PFSK-1 (cell line): ENCODE measurements at regions not wholly inside any gene's neighbourhood (a gene's known extent, or its start where the extent isn't known, plus 50 kb on each side); places are given as distances from the start of the nearest gene placed in this dataset.

Source experiments
- POLR2AphosphoS5 ChIP-seq: IDR thresholded peaks from 2 replicates; pipeline ENCODE4 v1.6.1; 2012; ENCODE audit warnings: low read depth, mild to moderate bottlenecking, control low read depth, low read length, moderate library complexity
- SIN3A ChIP-seq: IDR thresholded peaks from 2 replicates; pipeline ENCODE4 v1.6.1; 2012; ENCODE audit warnings: mild to moderate bottlenecking, low read length, moderate library complexity, borderline replicate concordance; ENCODE audit not compliant: insufficient read depth
- TAF1 ChIP-seq: IDR thresholded peaks from 2 replicates; pipeline ENCODE4 v1.6.1; 2012; ENCODE audit warnings: low read length, control low read depth, borderline replicate concordance; ENCODE audit not compliant: insufficient read depth
- TF ChIP-seq, protein P1 (sequence below), 2 experiments: IDR thresholded peaks; 2 replicates each; pipeline versions ENCODE4 v1.6.1 to v1.8.0; 2011 to 2012; ENCODE audit warnings: low read depth in 2 of 2, low read length in 2 of 2, control low read depth in 1 of 2, inconsistent platforms in 1 of 2, mild to moderate bottlenecking in 1 of 2, moderate library complexity in 1 of 2; ENCODE audit not compliant: insufficient read depth in 1 of 2

DNA sequence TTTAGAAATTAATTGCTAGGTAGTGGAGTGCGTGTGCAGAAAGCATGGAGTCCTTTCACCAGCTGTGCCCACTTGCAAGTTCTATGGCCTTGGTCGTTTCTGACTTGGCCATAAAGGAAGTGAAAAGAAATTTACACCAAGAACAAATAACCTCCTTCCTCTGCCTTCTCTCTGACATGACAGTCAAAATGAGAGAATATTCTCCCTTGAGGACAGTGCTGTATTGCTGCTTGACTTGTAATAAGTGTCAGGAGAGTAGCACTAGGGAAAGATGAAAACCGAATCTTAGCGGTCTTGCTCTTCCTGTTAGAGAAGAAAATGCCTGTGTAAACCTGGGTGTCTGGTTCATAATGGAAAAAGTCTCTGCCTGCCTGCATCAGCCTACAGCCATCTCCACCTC, 333.1 kb upstream of the RAG2 start:
- TF ChIP-seq POLR2AphosphoS5: no peak
- TF ChIP-seq, protein P1, sequence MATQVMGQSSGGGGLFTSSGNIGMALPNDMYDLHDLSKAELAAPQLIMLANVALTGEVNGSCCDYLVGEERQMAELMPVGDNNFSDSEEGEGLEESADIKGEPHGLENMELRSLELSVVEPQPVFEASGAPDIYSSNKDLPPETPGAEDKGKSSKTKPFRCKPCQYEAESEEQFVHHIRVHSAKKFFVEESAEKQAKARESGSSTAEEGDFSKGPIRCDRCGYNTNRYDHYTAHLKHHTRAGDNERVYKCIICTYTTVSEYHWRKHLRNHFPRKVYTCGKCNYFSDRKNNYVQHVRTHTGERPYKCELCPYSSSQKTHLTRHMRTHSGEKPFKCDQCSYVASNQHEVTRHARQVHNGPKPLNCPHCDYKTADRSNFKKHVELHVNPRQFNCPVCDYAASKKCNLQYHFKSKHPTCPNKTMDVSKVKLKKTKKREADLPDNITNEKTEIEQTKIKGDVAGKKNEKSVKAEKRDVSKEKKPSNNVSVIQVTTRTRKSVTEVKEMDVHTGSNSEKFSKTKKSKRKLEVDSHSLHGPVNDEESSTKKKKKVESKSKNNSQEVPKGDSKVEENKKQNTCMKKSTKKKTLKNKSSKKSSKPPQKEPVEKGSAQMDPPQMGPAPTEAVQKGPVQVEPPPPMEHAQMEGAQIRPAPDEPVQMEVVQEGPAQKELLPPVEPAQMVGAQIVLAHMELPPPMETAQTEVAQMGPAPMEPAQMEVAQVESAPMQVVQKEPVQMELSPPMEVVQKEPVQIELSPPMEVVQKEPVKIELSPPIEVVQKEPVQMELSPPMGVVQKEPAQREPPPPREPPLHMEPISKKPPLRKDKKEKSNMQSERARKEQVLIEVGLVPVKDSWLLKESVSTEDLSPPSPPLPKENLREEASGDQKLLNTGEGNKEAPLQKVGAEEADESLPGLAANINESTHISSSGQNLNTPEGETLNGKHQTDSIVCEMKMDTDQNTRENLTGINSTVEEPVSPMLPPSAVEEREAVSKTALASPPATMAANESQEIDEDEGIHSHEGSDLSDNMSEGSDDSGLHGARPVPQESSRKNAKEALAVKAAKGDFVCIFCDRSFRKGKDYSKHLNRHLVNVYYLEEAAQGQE (IDR thresholded peaks at IDR 0.05; ENCODE audit: insufficient read depth in 1 of 2, low read depth in 2 of 2, low read length in 2 of 2): no peak
- no peak for TF ChIP-seq SIN3A
- TF ChIP-seq TAF1: no peak
